ENCODE measurements at regions not wholly inside any gene's neighbourhood (a gene's known extent, or its start where the extent isn't known, plus 50 kb on each side); places are given as distances from the start of the nearest gene placed in this dataset.

DNA sequence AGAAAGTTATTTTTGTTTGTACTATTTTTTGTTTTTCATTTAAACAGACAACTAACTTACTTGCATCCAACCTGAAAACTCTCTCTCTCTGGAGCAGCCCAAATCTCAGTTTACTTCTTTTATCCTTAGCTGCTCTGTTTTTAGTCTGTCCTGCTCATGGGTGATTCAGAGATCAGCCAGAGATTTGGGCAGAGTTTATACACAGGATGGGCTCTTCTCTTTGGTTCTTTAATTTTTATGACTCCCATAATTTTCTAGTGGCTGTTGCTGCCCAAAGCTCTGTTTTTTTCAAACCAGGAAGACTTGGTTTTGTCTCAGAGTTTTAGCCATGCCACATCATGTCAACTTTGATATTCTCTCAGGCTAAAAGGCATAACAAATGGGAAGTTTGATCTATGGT lies 86.8 kb upstream of the CD55 start:
- CTCF ChIA-PET: no interaction called here

DNA sequence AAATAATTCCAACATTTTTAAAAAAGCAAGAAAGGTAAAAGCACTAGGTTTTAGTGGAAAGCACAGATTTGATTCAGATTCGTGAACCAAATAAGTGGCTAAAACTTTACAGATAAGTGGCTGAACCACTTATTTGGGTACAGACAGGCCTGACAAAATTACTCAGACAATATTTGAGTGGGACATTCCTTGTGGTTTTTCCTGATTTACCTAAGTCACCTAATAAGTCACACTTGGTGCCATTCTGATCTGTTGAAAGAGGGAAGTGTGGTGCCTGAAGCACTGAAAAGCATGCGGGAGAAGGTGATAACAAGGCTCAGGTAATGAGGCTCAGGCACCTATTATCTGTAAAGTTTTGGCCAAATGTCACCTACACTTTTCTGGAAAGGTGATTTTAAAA lies 81.6 kb upstream of the CD55 start:
- Mint-ChIP-seq H3K27ac (ENCODE audit: unreplicated experiment) (peak overlapping the region; percentile 98), H3K4me1 (ENCODE audit: low read depth, unreplicated experiment) (peaks cover 53% of the 10 kb centered on the region), H3K27me3 (ENCODE audit: insufficient read depth, unreplicated experiment) (no peaks in the 10 kb centered on the region), H3K4me3 (ENCODE audit: unreplicated experiment) (peak overlapping the region; percentile 68), H3K9me3 (ENCODE audit: unreplicated experiment) (peaks cover 34% of the 10 kb centered on the region), H3K36me3 (ENCODE audit: insufficient read depth, unreplicated experiment) (peaks cover 20% of the 10 kb centered on the region)
- POLR2A ChIA-PET: no interaction called here
- peaks cover 62% of the 10 kb centered on the region for H3K4me1 ChIP-seq
- H3K4me3 ChIP-seq (ENCODE audit: low read depth, low read length): no peak overlapping the region
- TF ChIP-seq, protein P1, sequence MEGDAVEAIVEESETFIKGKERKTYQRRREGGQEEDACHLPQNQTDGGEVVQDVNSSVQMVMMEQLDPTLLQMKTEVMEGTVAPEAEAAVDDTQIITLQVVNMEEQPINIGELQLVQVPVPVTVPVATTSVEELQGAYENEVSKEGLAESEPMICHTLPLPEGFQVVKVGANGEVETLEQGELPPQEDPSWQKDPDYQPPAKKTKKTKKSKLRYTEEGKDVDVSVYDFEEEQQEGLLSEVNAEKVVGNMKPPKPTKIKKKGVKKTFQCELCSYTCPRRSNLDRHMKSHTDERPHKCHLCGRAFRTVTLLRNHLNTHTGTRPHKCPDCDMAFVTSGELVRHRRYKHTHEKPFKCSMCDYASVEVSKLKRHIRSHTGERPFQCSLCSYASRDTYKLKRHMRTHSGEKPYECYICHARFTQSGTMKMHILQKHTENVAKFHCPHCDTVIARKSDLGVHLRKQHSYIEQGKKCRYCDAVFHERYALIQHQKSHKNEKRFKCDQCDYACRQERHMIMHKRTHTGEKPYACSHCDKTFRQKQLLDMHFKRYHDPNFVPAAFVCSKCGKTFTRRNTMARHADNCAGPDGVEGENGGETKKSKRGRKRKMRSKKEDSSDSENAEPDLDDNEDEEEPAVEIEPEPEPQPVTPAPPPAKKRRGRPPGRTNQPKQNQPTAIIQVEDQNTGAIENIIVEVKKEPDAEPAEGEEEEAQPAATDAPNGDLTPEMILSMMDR (IDR thresholded peaks at IDR 0.05; ENCODE audit: insufficient read depth in 1 of 2, low read depth in 1 of 2, low read length in 1 of 2, severe bottlenecking in 1 of 2, unreplicated experiment in 1 of 2): no peak
- DNase-seq: peak; percentile 54 to 67
- CTCF ChIA-PET: no interaction called here
- H3K27me3 ChIP-seq (replicated peaks; ENCODE audit: control insufficient read depth, insufficient read depth, low read length): no peaks in the 10 kb centered on the region
- intact Hi-C loops (cut with micrococcal nuclease; ENCODE audit: unreplicated experiment): loop anchor here (10.0 kb wide), 1 partner anchor 165 kb away; no protein-coding TSS in a partner anchor
- H3K36me3 ChIP-seq (ENCODE audit: control insufficient read depth, insufficient read depth, low read length): no peaks in the 10 kb centered on the region
- BruUV-seq (replicated peaks): no TSS peak
- H3K9me3 ChIP-seq: peaks cover 2% of the 10 kb centered on the region; the same call in 1 of the 2 replicates

More for the DNA sequence above, 86.8 kb upstream of the CD55 start:
- no peak overlapping the region for H3K27ac Mint-ChIP-seq (ENCODE audit: unreplicated experiment)
- BruUV-seq (replicated peaks): no TSS peak
- peaks cover 2% of the 10 kb centered on the region; the same call in 1 of the 2 replicates for H3K9me3 ChIP-seq
- no peak overlapping the region for H3K4me3 ChIP-seq (ENCODE audit: low read depth, low read length)
- no peak overlapping the region for H3K4me3 Mint-ChIP-seq (ENCODE audit: unreplicated experiment)
- DNase-seq: no peak
- POLR2A ChIA-PET: no interaction called here
- no peaks in the 10 kb centered on the region for H3K36me3 ChIP-seq (ENCODE audit: control insufficient read depth, insufficient read depth, low read length)
- peaks cover 9% of the 10 kb centered on the region for H3K36me3 Mint-ChIP-seq (ENCODE audit: insufficient read depth, unreplicated experiment)
- peaks cover 16% of the 10 kb centered on the region for H3K4me1 Mint-ChIP-seq (ENCODE audit: low read depth, unreplicated experiment)
- intact Hi-C loops (cut with micrococcal nuclease; ENCODE audit: unreplicated experiment): no loop called here
- H3K9me3 Mint-ChIP-seq (ENCODE audit: unreplicated experiment): peaks cover 38% of the 10 kb centered on the region
- TF ChIP-seq, protein P1 (IDR thresholded peaks at IDR 0.05; ENCODE audit: insufficient read depth in 1 of 2, low read depth in 1 of 2, low read length in 1 of 2, severe bottlenecking in 1 of 2, unreplicated experiment in 1 of 2): no peak
- H3K27me3 ChIP-seq (replicated peaks; ENCODE audit: control insufficient read depth, insufficient read depth, low read length): no peaks in the 10 kb centered on the region
- peaks cover 15% of the 10 kb centered on the region for H3K4me1 ChIP-seq
- no peaks in the 10 kb centered on the region for H3K27me3 Mint-ChIP-seq (ENCODE audit: insufficient read depth, unreplicated experiment)

DNA sequence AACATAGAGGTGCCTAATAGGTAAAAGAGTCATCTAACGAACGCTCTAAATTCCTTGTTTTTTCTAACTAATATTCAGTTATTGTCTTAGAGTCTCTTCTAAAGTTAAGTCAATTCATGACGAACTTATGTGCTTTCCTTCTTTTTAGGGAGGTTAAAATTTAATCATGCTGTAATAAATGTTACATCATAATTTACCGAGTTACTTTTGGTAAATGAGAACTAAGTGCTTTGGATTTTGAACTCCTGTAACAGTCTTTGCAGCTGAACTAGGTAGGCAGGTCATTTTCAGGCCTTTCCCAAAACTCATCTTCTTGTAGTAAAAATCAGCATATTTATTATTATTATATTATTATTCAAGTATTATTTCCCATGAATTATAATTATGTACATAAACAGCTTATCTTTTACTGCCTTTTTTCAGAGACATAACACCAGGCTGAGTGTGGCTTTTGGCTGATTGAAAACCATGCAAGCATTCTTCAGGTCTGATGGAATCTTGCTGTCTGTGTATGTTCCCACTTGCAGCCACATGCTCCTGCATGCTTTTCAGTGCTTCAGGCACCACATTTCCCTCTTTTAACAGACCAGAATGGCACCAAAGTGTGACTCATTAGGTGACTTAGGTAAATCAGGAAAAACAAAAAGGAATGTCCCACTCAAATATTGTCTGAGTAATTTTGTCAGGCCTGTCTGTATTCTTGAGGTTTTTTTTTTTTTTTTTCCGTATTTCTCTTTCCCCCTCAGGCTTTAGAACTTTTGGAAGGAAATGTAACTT lies 81.0 kb upstream of the CD55 start:
- H3K36me3 Mint-ChIP-seq (ENCODE audit: insufficient read depth, unreplicated experiment): peaks cover 20% of the 10 kb centered on the region

More for the DNA sequence above, 81.0 kb upstream of the CD55 start:
- intact Hi-C loops (cut with micrococcal nuclease; ENCODE audit: unreplicated experiment): loop anchor here (1.0 to 10.0 kb wide), 5 partner anchors 76 to 164 kb away; partner anchors contain the start of genes C4BPB and CD55
- H3K9me3 Mint-ChIP-seq (ENCODE audit: unreplicated experiment): peaks cover 28% of the 10 kb centered on the region
- Histone ChIP-seq H3K9me3 (peaks cover 2% of the 10 kb centered on the region; the same call in 1 of the 2 replicates), H3K4me1 (peaks cover 62% of the 10 kb centered on the region), H3K36me3 (ENCODE audit: control insufficient read depth, insufficient read depth, low read length) (no peaks in the 10 kb centered on the region), H3K27me3 (replicated peaks; ENCODE audit: control insufficient read depth, insufficient read depth, low read length) (no peaks in the 10 kb centered on the region), H3K4me3 (ENCODE audit: low read depth, low read length) (no peak overlapping the region; the same call in 1 of the 2 replicates)
- peak overlapping the region; percentile 68 for H3K4me3 Mint-ChIP-seq (ENCODE audit: unreplicated experiment)
- ChIA-PET CTCF (interaction anchor here (1.4 kb wide), 1 partner anchor 81 kb away, joined by 7 read pairs; the partner anchor contains the start of gene CD55), POLR2A (interaction anchor here (0.5 to 1.8 kb wide), 4 partner anchors 81 to 188 kb away, joined by 3 to 18 read pairs (median 6); partner anchors contain the start of genes C4BPB, CD55 and PFKFB2)
- H3K27me3 Mint-ChIP-seq (ENCODE audit: insufficient read depth, unreplicated experiment): no peaks in the 10 kb centered on the region
- peak overlapping the region; percentile 98 for H3K27ac Mint-ChIP-seq (ENCODE audit: unreplicated experiment)
- H3K4me1 Mint-ChIP-seq (ENCODE audit: low read depth, unreplicated experiment): peaks cover 59% of the 10 kb centered on the region
- peak; percentile 61 to 67 for DNase-seq
- TF ChIP-seq, protein P1 (IDR thresholded peaks at IDR 0.05; ENCODE audit: insufficient read depth in 1 of 2, low read depth in 1 of 2, low read length in 1 of 2, severe bottlenecking in 1 of 2, unreplicated experiment in 1 of 2): no peak
- TSS peak; percentile 85 for BruUV-seq (replicated peaks)
